ENCODE measurements at regions not wholly inside any gene's neighbourhood (a gene's known extent, or its start where the extent isn't known, plus 50 kb on each side); places are given as distances from the start of the nearest gene placed in this dataset.
A peak's percentile ranks its signal among the peaks of the same experiment; 100 is the strongest.

DNA sequence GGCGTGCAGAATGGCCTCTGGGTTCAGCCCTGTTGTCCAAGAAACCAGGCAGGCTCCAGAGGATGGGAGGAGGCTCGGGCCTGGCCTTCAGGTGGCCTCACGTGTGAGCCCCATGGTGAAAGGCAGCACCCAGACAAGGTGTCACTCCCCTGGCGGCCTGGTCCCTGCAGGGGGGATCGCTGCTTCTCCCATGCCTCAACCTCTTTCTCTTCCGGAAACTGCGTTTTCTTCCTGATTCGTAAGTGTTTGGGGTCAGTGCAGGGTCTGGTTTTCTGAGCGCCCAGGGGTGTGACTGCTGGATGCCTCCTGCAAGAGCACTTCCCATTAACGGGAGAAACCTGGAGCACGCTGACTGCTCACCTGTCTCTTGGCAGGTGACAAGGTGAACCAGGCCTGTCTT is 70.0 kb upstream of the CIBAR2 start:
- Histone ChIP-seq H3K9ac (ENCODE audit: low read length) (no peak overlapping the region), H2AK5ac (ENCODE audit: low read length) (no peak overlapping the region), H4K91ac (ENCODE audit: low read depth, low read length) (no peak overlapping the region), H3K36me3 (ENCODE audit: control insufficient read depth in 1 of 2, insufficient read depth in 2 of 2, low read length in 2 of 2) (peaks cover 12 to 23% of the 10 kb centered on the region in 2 experiments), H3K79me2 (ENCODE audit: control insufficient read depth, insufficient read depth, low read length, poor library complexity) (no peaks in the 10 kb centered on the region), H3K27ac (ENCODE audit: low read depth, low read length) (no peak overlapping the region), H3K14ac (ENCODE audit: low read length) (no peak overlapping the region), H2BK12ac (ENCODE audit: low read length) (no peak overlapping the region), H3K4me2 (ENCODE audit: low read length) (no peak overlapping the region), H3K23ac (ENCODE audit: low read length) (no peak overlapping the region), H3K18ac (ENCODE audit: low read length) (no peak overlapping the region), H3K9me3 (ENCODE audit: insufficient read depth, low read depth, low read length) (peaks cover 14% of the 10 kb centered on the region), H2BK120ac (ENCODE audit: insufficient read depth, low read length, poor library complexity) (no peak overlapping the region), H3K4ac (ENCODE audit: low read depth, low read length) (no peak overlapping the region), H3K4me3 (ENCODE audit: low read depth, low read length) (no peak overlapping the region), H4K8ac (ENCODE audit: low read depth, low read length) (no peak overlapping the region), H2BK5ac (ENCODE audit: low read depth, low read length, poor library complexity) (no peak overlapping the region), H4K12ac (ENCODE audit: low read depth, low read length) (no peak overlapping the region), H3K4me1 (ENCODE audit: control insufficient read depth in 1 of 2, insufficient read depth in 2 of 2, low read length in 2 of 2) (peaks cover 5 to 6% of the 10 kb centered on the region in 2 experiments), H2AFZ (ENCODE audit: insufficient read depth, low read length, poor library complexity) (no peak overlapping the region), H3K79me1 (ENCODE audit: low read length) (no peaks in the 10 kb centered on the region), H3K27me3 (ENCODE audit: insufficient read depth, low read length) (no peaks in the 10 kb centered on the region)
- DNase-seq: no peak
- WGBS (ENCODE audit: extremely low coverage, insufficient coverage, insufficient read length): no CpG with 5 or more reads among the region's 11 CpGs

DNA sequence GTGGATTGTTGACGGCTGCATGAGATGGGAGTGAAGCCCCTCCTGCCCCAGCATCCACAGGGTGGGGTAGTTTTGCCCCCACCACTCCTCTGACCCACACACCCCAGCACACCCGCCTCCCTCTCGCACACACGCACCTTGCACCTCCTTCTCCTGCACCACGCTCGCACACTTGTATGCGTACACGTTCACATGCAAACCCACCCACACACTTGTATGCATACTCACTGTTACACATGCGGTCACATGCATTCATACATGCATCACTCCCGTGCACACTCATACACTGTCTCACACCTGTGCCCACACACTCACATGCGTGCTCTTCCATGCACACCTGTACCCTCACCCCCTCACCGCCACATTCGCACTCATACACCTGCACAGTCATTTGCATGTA is 70.5 kb upstream of the CIBAR2 start:
- no peak for DNase-seq
- Histone ChIP-seq H3K4me3 (ENCODE audit: low read depth, low read length) (peak overlapping the region; percentile 46), H4K12ac (ENCODE audit: low read depth, low read length) (no peak overlapping the region), H3K79me2 (ENCODE audit: control insufficient read depth, insufficient read depth, low read length, poor library complexity) (no peaks in the 10 kb centered on the region), H2BK5ac (ENCODE audit: low read depth, low read length, poor library complexity) (no peak overlapping the region), H3K18ac (ENCODE audit: low read length) (no peak overlapping the region), H2AFZ (ENCODE audit: insufficient read depth, low read length, poor library complexity) (no peak overlapping the region), H3K4me2 (ENCODE audit: low read length) (no peak overlapping the region), H3K79me1 (ENCODE audit: low read length) (peaks cover 3% of the 10 kb centered on the region), H3K9me3 (ENCODE audit: insufficient read depth, low read depth, low read length) (peaks cover 14% of the 10 kb centered on the region), H2BK12ac (ENCODE audit: low read length) (no peak overlapping the region), H2AK5ac (ENCODE audit: low read length) (no peak overlapping the region), H3K23ac (ENCODE audit: low read length) (no peak overlapping the region), H3K27me3 (ENCODE audit: insufficient read depth, low read length) (no peaks in the 10 kb centered on the region), H3K4ac (ENCODE audit: low read depth, low read length) (no peak overlapping the region), H4K91ac (ENCODE audit: low read depth, low read length) (no peak overlapping the region), H4K8ac (ENCODE audit: low read depth, low read length) (no peak overlapping the region), H3K14ac (ENCODE audit: low read length) (no peak overlapping the region), H3K36me3 (ENCODE audit: control insufficient read depth in 1 of 2, insufficient read depth in 2 of 2, low read length in 2 of 2) (peaks cover 12 to 22% of the 10 kb centered on the region in 2 experiments), H3K27ac (ENCODE audit: low read depth, low read length) (no peak overlapping the region), H3K4me1 (ENCODE audit: control insufficient read depth in 1 of 2, insufficient read depth in 2 of 2, low read length in 2 of 2) (peaks cover 9 to 10% of the 10 kb centered on the region in 2 experiments), H3K9ac (ENCODE audit: low read length) (no peak overlapping the region), H2BK120ac (ENCODE audit: insufficient read depth, low read length, poor library complexity) (no peak overlapping the region)
- no CpG with 5 or more reads among the region's 13 CpGs for WGBS (ENCODE audit: extremely low coverage, insufficient coverage, insufficient read length)

DNA sequence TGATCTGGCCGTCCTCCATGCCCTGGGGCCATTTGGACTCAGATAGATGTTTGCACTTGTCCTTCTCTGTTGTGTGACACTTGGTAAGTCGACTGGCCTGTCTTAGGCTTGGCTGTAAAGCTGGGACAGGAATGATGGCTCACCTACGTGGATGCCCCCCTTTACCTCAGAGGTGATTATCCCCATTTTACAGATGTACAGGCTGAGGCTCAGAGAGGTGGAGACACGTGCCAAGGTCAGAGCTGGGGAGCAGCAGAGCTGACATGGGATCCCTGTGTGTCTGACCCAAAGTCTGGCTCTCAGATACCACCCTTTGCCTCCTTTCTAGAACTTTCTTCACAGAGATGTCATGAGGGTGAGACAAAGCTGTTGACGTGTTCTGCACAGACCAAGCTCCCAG is 71.3 kb upstream of the CIBAR2 start:
- H2BK120ac ChIP-seq (ENCODE audit: insufficient read depth, low read length, poor library complexity): no peak overlapping the region
- H3K79me2 ChIP-seq (ENCODE audit: control insufficient read depth, insufficient read depth, low read length, poor library complexity): no peaks in the 10 kb centered on the region
- H3K27me3 ChIP-seq (ENCODE audit: insufficient read depth, low read length): no peaks in the 10 kb centered on the region
- H3K9ac ChIP-seq (ENCODE audit: low read length): no peak overlapping the region
- no peak overlapping the region for H3K18ac ChIP-seq (ENCODE audit: low read length)
- no peak for DNase-seq
- WGBS (ENCODE audit: extremely low coverage, insufficient coverage, insufficient read length): no CpG with 5 or more reads among the region's 5 CpGs
- no peak overlapping the region for H2BK5ac ChIP-seq (ENCODE audit: low read depth, low read length, poor library complexity)
- H3K14ac ChIP-seq (ENCODE audit: low read length): no peak overlapping the region
- H4K8ac ChIP-seq (ENCODE audit: low read depth, low read length): no peak overlapping the region
- H3K79me1 ChIP-seq (ENCODE audit: low read length): peaks cover 6% of the 10 kb centered on the region
- no peak overlapping the region for H2AFZ ChIP-seq (ENCODE audit: insufficient read depth, low read length, poor library complexity)
- H3K4me2 ChIP-seq (ENCODE audit: low read length): no peak overlapping the region
- no peak overlapping the region for H4K91ac ChIP-seq (ENCODE audit: low read depth, low read length)
- H3K4me1 ChIP-seq (ENCODE audit: control insufficient read depth in 1 of 2, insufficient read depth in 2 of 2, low read length in 2 of 2): peaks cover 11 to 12% of the 10 kb centered on the region in 2 experiments
- H3K4me3 ChIP-seq (ENCODE audit: low read depth, low read length): no peak overlapping the region
- no peak overlapping the region for H3K23ac ChIP-seq (ENCODE audit: low read length)
- H3K4ac ChIP-seq (ENCODE audit: low read depth, low read length): no peak overlapping the region
- H2AK5ac ChIP-seq (ENCODE audit: low read length): no peak overlapping the region
- peaks cover 14% of the 10 kb centered on the region for H3K9me3 ChIP-seq (ENCODE audit: insufficient read depth, low read depth, low read length)
- no peak overlapping the region for H3K27ac ChIP-seq (ENCODE audit: low read depth, low read length)
- no peak overlapping the region for H2BK12ac ChIP-seq (ENCODE audit: low read length)
- no peak overlapping the region for H4K12ac ChIP-seq (ENCODE audit: low read depth, low read length)
- H3K36me3 ChIP-seq (ENCODE audit: control insufficient read depth in 1 of 2, insufficient read depth in 2 of 2, low read length in 2 of 2): peaks cover 12 to 20% of the 10 kb centered on the region in 2 experiments

DNA sequence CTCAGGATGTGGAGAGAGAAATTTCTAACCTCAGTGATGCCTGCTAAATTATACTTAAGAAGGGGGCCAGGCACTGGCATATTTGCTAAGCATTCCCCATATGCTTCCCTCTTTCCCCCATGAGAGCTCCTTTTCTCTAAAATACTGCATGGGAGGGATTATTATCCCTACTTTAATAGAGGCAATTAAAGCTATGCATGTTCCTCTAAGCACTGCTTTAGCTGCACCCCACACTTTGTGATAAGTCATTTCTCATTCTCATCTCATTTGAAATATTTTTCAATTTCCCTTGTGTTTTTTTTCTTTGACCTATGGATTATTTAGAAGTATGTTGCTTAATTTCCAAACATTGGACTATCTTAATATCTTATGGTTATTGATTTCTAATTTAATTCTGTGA is 72.1 kb upstream of the CIBAR2 start:
- Histone ChIP-seq H3K27me3 (ENCODE audit: insufficient read depth, low read length) (no peaks in the 10 kb centered on the region), H3K79me2 (ENCODE audit: control insufficient read depth, insufficient read depth, low read length, poor library complexity) (no peaks in the 10 kb centered on the region), H4K91ac (ENCODE audit: low read depth, low read length) (no peak overlapping the region), H3K27ac (ENCODE audit: low read depth, low read length) (no peak overlapping the region), H3K9ac (ENCODE audit: low read length) (no peak overlapping the region), H2AK5ac (ENCODE audit: low read length) (no peak overlapping the region), H3K4ac (ENCODE audit: low read depth, low read length) (no peak overlapping the region), H3K14ac (ENCODE audit: low read length) (no peak overlapping the region), H2BK120ac (ENCODE audit: insufficient read depth, low read length, poor library complexity) (no peak overlapping the region), H3K4me3 (ENCODE audit: low read depth, low read length) (no peak overlapping the region), H3K9me3 (ENCODE audit: insufficient read depth, low read depth, low read length) (peaks cover 14% of the 10 kb centered on the region), H2BK12ac (ENCODE audit: low read length) (no peak overlapping the region), H4K8ac (ENCODE audit: low read depth, low read length) (no peak overlapping the region), H3K36me3 (ENCODE audit: control insufficient read depth in 1 of 2, insufficient read depth in 2 of 2, low read length in 2 of 2) (peaks cover 12 to 20% of the 10 kb centered on the region in 2 experiments), H3K23ac (ENCODE audit: low read length) (no peak overlapping the region), H3K79me1 (ENCODE audit: low read length) (peaks cover 6% of the 10 kb centered on the region), H2AFZ (ENCODE audit: insufficient read depth, low read length, poor library complexity) (no peak overlapping the region), H3K18ac (ENCODE audit: low read length) (no peak overlapping the region), H3K4me1 (ENCODE audit: control insufficient read depth in 1 of 2, insufficient read depth in 2 of 2, low read length in 2 of 2) (peaks cover 11 to 12% of the 10 kb centered on the region in 2 experiments), H4K12ac (ENCODE audit: low read depth, low read length) (no peak overlapping the region), H2BK5ac (ENCODE audit: low read depth, low read length, poor library complexity) (no peak overlapping the region), H3K4me2 (ENCODE audit: low read length) (no peak overlapping the region)
- DNase-seq: no peak

Data from trophoblast cell (in vitro differentiated cells and primary cell).